ENCODE measurements at regions not wholly inside any gene's neighbourhood (a gene's known extent, or its start where the extent isn't known, plus 50 kb on each side); places are given as distances from the start of the nearest gene placed in this dataset.

DNA sequence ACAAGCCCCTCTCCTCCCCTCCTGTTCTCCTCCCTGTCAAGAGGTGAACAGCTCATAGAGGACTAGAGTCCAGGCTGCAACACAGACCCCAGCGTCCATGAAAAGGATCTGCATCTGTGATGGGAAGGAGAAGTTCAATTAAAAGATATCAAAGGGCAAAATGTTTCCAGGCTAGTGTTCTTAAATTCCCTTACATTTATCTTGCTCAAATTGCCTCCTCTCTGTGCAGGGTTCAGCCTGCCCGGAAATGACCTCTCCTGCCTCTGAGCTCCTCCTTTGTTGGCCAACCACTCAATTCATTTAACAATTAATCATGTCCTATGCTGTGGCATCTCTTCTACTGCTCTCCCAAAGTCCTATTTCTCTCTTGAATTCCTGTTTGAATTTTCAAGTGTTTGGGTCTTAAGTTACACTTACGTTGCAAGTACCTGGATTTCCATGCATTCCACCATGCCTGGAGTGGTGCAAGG is 105.3 kb downstream of the TSN start:
- no peak for DNase-seq

DNA sequence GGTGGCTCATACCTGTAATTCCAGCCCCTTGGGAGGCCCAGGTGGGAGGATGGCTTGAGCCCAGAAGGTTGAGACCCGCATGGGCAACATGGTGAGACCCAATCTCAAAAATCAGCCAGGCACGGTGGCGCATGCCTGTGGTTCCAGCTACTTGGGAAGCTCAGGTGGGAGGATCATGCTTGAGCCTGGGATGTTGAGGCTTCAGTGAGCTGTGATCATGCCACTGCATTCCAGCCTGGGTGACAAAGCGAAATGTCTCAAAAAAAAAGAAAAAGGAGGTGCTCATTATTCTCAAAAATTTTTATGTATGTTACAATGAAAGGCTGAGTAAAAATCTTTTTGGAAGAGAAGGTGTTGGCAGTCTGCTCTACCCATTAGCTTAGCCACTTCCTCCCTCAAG is 106.8 kb downstream of the TSN start:
- no peak for DNase-seq

DNA sequence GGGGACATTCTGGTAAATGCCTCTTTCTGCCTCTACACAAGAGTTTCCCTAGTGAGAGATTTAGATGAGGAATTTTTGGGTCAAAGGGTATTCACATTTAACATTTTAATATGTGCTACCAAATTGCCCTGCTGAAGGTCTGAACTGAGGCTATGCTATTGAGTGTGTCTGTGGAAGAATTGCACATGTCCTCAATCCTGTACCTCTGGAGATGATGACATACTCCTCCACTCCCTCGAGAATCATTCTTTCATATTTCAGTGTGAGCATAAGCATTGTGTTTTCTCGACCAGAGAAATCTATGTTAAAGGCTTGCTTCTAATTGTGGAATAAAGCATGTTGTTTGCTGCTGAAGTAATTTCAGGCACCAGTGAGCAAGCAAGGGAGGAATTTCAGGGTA is 110.5 kb downstream of the TSN start:
- DNase-seq = no peak

DNA sequence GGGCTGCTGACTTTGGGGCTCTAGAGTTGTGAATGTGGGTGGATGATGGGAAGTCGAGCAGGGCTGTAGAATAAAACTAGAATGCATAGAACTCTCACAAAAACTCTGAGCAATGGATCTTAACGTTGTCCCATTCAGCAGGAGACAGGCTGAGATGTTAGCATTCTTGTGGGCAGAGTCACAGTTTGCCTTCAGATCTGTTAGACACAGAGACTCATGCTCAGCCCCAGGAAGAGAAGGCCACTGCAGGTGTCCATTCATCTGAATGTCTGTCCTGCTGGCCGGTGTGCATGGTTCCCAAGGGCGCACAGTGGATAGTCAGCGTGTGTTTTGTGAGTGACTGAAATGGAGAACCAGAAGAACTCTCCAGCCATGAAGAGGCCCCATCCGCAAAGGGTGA is 111.3 kb downstream of the TSN start:
- DNase-seq = no peak

DNA sequence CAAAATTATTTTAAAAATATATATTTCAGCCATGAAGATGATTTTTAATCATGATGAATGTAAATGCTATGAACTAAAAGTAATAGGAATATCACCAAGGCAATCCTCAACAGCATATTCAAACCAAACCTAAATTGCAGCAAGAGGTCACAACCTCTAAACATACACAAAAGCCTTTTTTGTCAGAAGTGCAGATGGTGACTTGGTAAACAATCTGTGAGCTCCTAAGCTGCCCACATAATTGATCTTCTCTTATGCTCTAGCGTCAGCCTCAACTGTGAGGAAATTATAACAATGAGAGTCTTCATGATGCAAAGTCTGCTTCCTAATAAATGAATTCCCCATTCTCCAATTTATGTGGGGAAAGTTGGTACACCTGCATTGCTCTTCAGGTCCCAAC is 113.2 kb downstream of the TSN start:
- no peak for DNase-seq

DNA sequence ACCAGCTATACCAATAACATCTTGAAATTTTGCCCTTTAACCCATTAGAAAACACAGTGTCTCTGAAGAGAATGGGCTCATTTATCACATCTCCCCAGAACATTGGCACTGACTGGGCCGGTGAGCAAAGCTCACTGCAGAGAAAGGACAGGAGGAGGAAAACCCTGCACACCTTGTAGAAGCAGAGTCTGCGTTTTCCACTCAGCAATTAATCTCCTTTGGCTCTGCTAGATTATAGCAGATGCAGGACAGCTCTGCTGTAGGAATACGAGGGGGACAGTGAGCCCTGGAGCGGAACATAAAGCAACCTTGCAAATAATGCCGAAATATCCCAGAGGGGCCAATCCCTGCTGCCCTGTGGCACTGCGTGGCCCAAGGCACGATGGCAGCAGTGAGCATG is 113.9 kb downstream of the TSN start:
- no peak for DNase-seq

DNA sequence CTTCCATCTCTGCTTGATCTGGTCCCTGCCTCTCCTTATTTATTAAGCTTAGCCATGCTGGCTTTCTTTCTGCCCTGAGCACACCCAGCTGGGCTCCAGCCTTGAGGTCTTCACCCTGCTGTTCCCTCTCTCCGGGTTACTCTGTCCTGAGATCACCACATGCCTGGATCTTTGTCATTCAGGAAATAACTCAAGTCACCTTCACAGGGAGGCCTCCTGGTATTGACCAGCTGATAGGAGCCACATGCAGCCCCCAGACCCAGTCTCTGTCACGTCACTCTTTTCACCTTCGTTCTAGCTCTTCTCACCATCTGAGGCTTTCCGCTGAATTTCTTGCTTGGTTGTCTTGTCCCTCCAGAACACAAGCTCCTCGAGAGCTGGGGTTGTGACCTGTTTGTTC is 114.4 kb downstream of the TSN start:
- DNase-seq = no peak

DNA sequence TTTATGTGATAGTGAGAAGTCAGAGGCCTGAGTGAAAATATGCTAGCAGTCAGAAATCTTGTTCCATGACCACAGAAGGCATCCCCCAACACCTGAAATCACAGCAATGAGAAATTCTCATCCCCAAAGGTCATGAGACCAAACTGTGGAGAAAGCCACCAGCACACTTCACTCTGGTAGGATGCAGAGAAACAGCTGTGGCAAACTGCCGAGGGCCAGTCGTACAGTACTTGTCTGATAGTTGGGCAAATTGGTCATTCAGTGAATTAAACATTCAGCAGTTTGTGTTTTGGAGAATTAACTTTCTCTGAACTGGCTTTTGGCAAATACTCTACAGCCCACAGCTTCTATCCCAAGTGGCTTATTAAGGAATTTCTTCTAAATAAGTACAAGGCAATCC is 117.2 kb downstream of the TSN start:
- no peak for DNase-seq

DNA sequence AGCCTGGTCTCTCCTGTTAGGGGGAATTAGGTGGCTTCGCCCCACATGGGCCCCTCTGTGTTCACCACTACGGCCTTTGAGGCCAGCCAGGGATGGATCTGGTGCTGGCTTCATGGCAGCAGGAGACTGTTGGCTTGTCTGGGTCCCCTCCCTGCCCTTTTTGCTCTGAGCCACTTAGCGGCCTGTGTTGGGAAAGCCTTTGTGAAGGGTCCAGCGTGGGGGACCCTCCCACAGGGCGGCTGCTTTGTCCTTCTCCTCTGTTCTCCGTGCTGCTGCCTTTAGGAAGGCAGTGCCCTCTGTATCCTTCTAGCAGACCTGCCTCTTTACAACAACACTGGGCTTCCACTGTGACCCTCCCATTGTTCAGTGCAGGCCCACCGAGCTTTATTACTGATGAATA is 118.4 kb downstream of the TSN start:
- no peak for DNase-seq

DNA sequence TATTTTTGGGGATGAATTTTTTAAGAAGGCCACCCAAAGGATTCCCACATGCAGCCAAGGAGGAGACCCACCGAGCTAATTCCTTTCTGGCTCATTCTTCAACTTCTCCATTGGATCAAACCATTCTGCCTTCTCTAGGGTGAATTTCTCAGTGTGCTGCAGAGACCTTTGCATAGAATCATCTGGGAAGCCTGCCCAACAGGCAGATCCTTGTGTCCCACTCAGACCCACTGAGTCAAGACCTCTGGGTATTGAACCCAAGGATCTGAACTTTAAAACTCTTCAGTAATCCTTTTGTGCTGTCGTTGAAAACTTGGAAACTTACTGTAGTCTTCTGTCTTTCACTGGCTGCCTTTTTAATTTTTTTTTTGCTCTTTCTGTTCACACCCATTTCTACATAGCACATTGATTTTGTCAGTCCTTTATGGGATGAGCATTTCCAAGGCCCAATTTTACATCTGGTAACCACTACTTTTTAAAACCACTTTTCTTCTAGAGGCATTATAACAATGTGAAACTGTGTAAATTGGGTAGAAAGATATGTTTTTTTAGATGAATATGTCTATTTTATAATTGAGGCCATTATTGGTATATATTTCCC is 120.2 kb downstream of the TSN start:
- no peak for DNase-seq

DNA sequence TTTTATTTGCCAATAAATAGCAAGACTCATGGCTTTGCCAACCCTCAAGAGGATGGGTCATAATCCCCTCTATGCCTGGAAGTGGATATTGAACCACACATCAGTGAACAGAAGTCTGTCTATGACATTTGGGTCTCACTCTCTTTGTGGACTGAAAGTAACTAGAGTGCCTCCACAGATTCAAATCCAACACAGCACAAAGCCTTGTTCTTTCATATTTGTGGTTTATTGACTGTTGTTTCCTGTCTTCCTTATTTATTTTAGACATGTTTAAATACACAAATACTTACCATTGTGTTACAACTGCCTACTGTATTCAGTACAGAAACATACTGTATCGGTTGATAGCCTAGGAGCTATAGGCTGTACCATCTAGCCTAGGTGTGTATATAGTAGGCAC is 121.9 kb downstream of the TSN start:
- DNase-seq = no peak

DNA sequence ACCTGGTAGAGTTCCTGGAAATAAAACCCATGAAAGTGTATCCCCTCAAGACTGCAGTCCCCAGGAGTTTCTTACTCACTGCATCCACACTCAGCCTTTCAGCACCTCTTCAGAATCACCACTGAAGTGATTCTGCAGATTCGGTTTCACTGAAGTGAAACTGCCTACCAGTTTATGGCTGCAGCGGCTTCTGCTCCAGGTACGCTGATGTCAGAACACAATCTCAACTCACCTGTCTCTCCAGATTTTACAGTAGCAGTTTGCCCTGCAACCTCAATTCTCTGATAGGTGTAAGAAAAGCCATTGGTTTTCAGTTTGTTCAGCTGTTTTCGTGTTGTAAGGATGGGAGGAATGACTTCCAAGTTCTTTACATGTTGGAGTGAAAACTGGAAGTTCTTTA is 124.8 kb downstream of the TSN start:
- no peak for DNase-seq

DNA sequence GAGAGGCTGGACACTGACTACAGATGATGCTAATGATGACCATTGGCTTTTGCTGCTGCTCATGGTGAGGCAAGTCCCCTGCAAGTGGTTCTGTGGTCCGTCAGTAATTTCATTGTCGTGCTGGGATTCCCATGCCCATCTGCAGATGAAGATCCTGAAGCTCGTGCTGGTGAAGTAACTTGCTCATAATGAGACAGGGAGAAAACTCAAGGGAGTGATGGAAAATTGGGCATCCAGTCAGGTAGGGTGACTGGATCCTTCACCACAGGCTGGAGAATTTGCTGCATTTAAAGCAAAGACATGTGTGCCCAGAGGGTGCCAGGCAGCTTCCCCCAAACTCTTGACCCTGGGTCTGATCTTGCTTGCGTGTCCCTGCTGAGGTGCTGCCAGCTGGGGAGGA is 125.6 kb downstream of the TSN start:
- DNase-seq = no peak

DNA sequence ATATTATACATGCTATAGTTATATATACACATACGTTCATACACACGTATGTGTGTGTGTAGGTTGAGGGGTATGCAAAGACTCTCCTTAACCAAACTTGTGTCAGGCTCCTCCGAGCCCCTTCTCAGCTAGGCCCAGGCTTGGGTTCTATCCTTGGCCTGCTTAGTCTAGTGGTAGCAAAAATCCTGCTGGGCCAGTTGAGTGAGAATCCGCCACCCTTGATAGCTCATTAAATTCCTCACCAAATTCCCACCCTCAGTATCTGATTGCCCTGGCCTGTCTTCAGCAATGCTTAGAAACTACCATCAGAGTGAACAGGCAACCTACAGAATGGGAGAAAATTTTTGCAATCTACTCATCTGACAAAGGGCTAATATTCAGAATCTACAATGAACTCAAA is 126.5 kb downstream of the TSN start:
- no peak for DNase-seq

DNA sequence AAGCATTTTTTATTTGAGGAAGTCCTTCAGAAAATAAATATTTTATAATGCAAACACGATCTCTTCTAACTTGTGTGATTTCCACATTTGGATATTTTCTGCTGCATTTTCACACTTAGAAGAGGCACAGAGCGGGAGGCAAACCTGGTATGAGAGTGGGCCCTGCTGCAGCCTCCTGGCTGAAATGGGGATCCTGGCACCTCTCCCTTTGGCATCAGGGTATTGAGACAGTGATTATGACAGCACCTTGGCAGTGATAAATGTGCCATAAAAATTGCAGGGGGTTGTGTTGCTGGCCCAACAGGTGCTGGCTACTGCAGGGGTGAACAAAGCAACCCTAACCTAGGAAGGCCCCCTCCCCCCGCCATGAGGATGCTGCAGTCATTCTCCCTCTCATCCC is 128.6 kb downstream of the TSN start:
- DNase-seq = no peak

DNA sequence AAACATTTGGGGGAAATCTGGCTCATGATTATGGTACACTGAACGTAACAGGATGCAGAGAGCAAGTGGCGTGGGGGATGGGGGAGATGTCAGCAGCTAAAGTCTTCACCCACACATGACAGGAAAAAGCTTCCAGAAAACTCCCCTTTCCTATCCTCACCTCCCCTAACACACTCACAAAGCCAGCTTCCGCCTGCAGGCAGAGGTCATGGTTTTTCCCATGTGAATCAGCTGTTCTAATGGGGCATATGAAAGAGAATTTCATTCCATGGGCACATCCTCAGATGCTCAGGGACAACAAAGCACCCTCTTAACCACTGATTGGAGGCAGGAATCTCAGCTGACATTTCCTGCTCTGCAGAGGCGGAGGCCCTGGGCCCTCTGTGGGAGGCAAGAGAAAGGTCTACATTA is 129.1 kb downstream of the TSN start:
- no peak for DNase-seq

DNA sequence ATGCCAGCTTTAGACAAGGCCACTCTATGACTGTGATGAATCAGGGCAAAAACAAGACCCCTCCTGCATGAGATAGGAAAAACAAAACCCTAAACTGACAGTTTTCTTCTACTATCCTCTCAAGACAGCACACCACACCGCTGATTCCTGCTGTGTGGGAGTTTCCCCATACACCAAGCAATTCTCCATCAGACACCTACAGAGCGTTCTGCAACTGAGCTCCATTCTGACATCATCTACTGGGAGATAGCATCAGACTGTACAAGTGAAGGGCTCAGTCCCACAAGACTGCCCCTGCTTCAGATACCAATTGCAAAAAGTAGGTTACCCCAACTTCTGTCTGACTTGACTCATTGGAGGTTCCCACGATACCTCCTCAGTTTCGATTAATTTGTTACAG is 130.6 kb downstream of the TSN start:
- DNase-seq = no peak

DNA sequence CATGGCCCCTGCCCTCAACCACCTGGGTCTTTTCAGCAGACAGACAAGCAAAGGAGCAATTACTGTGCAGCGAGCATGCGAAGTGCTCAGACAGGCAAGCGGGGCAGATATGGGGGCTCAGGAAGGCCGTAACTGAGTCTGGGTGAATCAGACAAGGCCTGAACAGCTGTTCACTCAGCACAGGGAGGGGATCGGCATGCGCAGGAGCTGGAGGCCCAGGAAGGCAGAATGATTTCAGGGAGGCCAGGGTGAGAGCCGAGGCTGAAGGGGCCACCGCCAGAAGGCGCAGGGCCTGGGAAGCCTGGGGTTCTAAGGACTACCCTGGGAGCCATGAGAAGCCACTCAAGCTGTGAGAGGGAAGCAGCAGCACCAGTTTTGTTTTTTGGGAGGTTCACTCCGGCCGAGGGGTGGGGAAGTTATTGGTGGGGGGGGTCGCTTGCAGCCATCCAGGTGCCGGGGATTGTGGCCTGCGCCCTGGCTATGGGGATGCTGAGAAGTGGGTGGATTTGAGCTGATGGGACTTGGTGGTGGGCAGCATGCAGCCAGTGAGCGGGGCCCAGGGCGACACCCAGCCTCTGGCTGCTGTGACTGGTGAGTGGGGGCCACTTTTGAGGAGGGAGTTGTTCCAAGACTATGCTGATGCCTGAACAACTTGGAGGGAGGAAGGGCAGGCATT is 132.2 kb downstream of the TSN start:
- no peak for DNase-seq

DNA sequence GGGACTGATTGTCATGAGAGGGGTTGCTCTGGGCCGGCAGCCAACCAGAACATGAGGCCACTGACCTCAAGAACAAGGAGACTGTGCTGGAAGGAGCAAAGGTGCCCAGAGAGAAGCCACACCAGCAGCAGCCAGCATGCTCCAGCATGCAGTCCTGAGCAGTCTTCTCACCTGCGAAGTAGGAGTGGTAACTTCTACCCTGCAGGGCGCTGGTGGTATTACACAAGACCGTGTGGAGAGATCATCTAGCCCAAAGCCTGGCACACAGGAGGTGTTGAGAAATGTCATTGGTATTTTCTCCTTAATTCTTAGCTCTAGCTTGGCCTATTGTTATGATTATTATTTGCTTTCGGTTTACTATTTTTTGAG is 132.7 kb downstream of the TSN start:
- no peak for DNase-seq

DNA sequence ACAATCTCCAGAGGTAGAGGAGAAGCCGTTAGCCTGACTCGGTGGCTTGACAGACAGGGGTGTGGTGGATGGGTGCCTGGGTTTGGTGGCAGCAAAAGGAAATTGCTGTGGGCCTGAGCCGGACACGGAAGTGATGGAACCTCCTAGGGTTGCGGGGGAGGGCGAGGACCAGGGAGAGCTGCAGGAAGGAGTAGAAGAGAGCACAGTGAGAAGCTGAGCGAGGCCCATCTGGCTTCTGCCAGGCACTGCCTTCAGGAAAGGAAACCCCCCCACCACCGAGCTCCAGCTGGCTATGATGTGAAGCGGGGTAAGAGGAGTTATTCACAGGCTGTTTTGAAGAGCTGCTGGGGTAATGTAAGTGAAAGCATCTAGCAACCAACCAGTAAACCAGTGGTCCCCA is 134.6 kb downstream of the TSN start:
- no peak for DNase-seq

DNA sequence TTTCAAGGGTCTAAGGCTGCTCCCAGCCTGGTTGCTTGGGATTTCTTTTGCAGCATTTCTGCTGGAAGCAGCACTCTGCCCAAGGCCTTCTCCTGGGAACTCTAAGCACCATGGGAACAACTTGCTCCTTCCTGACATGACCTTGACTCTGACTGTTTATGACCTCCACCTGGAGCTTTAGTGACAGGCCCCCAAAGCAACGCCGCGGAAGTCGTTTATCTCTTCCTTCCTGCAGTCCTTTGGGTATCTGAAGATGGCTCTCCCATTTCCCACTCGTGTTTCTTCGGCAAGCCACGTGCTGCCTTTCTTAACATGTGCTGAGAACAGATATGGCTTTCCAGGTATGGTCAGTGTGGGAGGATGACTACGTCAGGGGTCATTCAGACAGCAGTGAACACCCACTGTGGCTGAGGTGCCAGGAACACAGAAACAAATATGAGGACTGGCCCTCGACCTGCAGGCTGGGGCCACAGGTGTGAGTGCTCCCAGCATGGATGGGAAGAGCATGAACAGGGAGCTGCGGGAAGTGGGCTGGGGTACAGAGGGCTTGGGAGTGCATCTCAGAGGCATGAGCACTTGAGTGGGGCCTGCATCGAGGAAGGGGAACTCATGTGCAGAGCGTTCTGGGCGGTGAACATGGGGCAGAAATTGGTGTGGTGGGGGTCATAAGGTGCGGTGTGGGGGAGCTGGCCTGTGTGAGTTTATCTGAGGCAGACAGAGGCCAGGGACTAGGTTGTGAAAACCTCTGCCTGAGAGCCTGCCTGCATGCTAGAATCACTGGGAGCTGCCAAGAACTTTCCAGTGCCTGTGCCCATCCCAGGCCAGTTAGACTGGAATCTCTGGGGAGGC is 140.5 kb downstream of the TSN start:
- DNase-seq = no peak

DNA sequence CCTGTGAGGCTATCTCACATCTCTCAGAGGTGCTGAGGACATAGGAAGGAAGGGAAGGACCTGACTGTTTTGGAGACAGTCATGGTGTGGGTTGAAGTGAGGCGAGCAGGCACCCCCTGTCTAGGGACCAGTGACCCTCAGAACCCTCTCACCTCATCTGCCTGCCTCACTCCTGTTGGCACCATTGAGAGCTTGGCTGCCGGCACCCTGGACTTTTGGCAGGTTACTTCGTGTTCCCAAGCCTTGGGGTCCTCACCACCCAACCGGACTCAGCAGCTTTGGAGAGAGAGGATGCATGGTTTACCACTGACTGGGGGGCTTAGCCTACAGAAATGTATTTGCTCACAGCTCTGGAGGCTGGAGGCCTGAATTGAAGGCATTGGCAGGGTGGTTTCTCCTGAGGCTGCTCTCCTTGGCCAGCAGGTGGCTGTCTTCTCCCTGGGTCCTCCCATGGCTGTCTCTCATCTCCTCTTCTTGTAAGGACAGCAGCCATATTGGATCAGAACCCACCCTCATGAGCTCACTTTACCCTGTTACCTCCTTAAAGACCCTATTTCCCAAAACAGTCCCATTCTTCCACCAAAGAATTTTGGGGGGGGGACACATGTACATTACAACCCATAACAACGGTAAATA is 142.0 kb downstream of the TSN start:
- DNase-seq = no peak

DNA sequence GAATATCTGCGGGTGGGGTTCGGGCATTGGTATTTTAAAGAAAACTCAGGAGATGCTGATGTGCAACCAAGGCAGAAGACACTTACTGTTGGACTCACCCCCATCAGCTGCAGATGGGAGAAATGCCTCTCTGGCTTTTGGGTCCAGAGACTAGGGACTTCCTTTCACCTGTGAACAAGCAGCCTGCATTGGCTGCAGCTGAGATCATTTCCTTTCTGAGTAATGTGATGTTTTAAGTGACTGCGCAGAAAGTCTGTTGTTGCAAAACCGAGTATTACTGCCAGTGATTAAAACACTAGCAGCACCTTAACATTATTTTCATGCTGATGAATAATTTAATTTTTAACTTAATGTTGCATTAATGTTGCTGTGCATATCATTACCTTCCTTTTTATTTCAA is 143.0 kb downstream of the TSN start:
- no peak for DNase-seq

DNA sequence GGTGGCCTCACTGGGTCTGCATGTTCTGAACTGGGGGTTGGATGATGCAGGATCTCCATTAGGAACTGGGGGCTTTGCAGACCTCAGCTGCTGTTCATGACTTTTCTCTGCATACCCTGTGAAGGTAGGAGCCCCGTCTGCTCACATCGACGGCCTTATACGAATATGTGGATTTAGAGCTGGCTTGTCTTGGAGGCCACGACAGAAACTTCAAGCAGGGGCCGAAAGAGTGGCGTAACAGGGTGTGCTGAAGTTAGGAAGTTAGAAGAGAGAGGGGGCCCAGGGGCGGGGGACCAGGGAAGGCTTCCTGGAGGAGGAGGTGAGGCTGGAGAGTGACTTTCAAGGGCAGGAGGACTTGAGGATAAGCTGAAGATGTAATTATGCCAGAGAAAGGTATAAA is 144.9 kb downstream of the TSN start:
- DNase-seq = no peak

Data from NCI-H1417 treated with DMSO at 0.1 percent for 48 hours (cell line).